Ureter (tissue), 1 donor: ENCODE measurements at regions not wholly inside any gene's neighbourhood (a gene's known extent, or its start where the extent isn't known, plus 50 kb on each side); places are given as distances from the start of the nearest gene placed in this dataset.

Source experiments
- DNase-seq: peaks from one replicate; pipeline ENCODE4 v3.0.0-alpha.2; 2020; ENCODE audit warnings: low spot score
- donor health status: DM: yes; HTN: yes; CAD: no.

GRCh38 chr4:32161392-32161791 is 1441.2 kb downstream of the PCDH7 start:
- DNase-seq, result no peak

DNA sequence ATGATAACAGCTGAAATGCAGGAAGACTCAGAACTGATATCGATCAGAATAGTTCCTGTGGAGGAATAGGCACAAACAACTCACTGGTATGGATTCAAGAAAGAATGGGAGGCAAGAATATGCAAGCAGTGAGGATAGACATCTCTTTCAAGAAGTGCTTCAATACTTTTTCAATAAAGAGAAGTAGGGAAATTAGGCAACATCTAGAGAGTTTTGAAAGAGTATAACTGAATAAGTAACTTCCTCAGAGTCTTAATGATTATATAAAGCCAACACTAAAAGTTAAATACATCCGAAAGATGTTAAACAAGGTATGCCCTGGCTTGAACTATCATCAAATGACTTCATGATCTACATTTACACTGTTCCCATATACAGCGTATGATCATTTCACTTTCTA is 1443.0 kb downstream of the PCDH7 start:
- no peak for DNase-seq

GRCh38 chr4:32169841-32170240 is 1449.7 kb downstream of the PCDH7 start:
- no peak for DNase-seq

- no peak for DNase-seq
These were observed 1451.9 kb downstream of the PCDH7 start for GRCh38 chr4:32172086-32172485.

DNA sequence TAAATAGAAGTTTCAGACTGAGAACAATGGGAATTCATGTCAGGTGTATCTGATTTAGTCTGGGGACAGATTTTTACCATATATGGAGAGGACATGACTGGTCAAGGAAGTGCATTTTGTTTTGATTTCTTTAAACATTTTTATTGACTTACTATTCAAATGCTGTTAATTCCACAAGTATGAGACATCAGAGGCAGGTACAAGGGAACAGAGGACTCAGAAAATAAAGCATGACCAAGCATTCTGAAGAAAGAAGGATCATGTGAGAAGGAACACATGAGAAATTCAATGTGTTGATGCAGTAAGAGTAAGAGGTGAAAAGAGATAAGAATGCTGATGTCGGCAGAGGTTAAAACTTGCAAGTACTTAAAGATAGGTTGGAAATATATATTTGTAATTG is 1452.6 kb downstream of the PCDH7 start:
- no peak for DNase-seq

DNA sequence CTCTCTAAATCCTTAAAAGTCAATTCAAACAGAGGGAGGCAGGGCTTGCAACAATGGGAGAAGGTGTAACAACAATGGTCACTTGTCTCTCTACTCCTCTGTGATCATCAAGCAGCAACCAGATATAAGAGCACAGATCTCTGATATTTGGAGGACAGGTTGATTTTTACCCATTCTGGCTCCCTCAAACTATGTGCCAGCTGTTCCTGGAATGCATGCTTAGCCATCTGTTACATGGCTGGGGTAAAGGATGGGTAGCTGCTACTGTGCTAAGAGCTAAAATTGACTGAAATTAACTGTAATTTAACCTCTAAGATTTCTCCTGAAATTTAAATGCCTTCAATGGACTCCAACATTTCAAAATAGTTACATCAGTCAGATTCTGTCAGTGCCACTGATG is 1459.9 kb downstream of the PCDH7 start:
- DNase-seq, result no peak

GRCh38 chr4:32184186-32184585 is 1464.0 kb downstream of the PCDH7 start:
- DNase-seq, result no peak

DNA sequence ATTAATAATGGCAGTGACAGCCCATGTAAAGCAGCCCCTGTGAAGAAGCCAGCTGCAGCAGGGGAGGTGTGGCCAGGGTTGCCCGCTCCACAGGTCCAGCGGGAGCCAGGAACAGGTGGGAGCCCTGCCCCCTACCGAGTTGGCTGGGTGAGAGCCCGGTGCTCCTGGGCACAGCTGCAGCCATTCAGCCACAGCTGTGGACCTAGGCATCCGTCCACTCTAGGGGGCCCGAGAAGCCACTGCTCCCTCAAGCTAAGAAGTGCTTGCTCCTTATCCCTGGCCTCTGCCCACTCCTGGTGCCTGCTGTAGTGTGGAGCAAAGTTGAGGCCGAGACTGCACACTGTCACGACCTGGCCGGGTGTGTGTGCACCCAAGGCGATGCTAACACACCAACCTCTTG is 1469.0 kb downstream of the PCDH7 start:
- no peak for DNase-seq

- no peak for DNase-seq
These were observed 1469.6 kb downstream of the PCDH7 start for GRCh38 chr4:32189788-32190187.

DNA sequence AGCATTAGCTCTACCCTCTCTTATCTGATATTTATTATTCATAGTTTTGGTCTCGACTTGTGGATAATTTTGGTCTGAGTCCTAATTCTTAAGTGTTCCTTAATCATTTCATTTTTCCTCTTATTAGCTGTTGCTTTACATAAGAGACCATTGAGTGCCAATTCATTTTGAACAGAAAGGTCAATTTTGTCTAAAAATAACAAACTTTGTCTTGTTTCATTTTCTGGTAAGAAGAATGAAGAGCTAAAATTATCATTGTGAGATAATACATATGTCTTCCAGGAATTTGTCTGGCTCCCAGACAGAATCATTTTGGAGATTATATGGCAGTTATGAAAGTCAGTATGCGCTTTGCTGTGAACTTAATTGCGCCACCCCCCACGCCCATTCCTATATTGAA is 1471.8 kb downstream of the PCDH7 start:
- DNase-seq, result no peak

- DNase-seq, result no peak
These were observed 1472.2 kb downstream of the PCDH7 start for GRCh38 chr4:32192363-32192762.

GRCh38 chr4:32192991-32193390 is 1472.8 kb downstream of the PCDH7 start:
- DNase-seq, result no peak

DNA sequence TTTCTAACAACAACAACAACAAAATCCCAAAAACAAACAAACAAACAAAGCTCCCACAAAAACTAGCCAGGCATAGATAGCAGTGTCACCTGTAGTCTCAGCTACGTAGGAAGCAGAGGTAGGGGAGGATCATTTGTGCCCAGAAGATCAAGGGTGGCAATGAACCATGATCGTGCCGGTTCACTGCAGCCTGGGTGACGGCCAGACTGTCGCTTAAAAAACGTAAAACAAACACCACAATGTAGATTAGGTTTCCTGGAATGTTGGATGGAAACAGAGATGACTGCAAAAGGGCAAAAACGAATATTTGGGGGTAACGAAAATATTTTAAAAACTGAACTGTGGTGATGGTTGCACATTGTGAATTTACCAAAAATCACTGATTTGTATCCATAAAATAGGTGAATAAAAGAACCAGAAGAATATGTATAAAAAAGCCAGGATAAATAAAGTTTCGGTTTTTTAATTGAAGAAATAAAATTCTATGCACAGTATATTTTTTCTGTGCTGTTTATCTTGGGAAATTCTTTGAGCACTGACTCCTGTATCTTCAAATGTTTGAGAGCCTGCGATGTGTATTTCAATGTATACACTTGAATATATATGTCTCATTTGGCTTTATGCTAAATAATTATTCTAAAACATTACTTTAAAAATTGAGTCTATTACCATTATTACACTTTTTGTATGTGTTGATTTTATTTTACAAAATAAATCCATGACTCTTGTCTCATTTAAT is 1477.0 kb downstream of the PCDH7 start:
- DNase-seq, result no peak

DNA sequence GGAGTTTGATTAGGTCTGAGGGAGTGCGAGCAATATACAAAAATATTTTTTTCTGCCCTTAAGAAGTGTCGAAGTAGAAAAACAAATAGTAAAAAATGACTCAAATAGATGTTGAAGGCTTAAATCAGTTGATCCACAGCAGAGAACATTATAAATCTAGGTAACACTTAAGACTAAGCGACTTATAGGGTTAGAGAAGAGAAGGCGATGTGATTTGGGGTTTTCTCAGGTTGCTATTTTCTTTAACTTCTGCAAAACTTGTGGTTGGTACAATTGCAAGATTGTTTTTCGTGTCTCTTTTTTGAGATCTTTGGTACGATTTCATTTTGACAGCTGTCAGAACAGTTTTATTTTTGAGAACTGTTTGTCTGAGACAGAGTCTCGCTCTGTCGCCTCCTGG is 1479.5 kb downstream of the PCDH7 start:
- DNase-seq, result no peak

DNA sequence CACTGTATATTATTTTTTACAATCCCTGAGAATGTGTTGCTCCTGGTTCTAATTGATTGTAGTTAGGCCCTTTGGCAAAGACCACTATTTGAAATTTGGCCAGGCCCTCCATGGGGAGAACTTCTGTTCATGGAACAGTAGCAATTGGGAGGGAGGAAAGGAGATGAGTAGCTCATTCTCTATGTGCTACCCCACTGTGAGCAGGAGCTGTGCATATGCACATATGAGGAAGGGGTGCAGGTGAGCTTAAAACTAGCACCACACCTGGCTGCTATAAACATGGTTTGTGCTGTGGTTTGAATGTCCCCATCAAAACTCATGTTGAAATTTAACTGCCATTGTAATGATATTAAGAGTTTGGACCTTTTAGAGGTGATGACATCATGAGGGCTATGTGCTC is 1483.2 kb downstream of the PCDH7 start:
- DNase-seq, result no peak

- DNase-seq, result no peak
These were observed 1486.6 kb downstream of the PCDH7 start for GRCh38 chr4:32206756-32207155.

GRCh38 chr4:32207456-32207855 is 1487.3 kb downstream of the PCDH7 start:
- DNase-seq, result no peak

DNA sequence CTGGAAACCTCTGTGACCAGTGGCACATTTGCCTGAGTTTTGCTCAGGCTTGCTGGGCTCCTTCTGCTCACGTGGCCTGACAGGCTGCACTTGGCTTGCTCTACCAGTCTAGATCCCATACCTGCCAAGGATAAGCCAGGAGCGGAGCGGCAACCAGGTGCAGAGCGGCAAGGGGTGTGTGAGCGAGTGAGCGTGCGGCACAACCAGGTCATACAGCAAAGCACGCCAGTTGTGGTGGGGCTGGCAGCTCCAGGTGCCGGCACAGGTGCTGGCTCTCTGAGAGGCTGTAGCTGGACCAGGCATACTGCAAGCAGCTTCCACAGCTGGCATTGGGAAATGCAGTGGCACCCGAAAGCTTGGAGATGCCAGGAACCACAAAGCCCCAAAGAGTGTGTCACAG is 1495.1 kb downstream of the PCDH7 start:
- no peak for DNase-seq

DNA sequence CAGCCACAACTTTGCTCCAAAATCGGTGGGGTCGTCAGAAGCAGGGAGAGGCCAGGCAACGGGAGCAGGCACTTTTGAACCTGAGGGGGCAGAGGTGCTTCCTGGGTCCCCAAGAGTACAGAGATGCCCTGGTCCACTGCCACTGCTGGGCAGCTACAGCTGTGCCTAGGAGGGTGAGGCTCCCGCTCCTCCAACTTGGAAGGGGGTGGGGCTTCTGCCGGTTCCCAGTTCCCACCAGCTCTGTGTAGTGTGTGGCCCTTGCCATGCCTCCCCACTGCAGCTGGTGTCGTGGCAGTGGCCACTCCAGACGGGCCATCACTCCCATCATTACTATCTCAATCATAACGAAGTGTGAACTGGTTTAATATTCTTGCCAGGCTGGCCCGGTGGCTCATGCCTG is 1496.3 kb downstream of the PCDH7 start:
- no peak for DNase-seq

DNA sequence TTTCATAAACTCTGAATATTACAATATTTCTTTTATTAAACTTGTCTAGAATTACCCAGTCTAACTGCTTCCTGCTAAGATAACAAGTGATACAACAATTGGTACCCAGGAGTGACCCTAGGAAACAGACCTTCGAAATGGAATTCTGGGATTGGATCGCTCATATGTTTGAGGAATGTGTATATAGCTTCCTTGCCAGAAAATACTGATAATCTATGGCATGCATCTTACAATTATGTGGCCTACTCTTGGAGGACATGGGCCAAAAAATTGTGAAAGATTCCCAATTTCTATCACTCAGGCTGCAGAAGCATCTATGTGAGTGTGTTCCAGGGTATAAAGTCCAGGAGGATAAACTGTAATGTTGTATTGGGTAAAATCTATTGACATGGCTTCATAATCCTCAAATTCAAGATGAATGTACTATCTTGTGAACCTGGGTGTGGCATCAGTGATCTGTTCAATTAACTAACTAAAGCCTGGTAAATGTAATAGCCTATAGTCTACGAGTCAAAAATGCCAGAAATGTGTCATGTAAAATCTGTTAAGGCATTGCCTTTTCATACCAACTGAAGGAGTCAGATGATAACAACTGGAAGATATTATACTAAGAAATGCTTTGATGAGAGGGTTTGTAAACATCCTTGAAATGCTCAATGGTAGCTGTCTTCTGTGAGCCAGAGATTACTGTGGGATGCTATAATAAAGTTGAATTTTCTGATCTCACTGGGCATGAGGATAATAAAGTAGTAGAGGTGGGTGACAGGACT is 1499.3 kb downstream of the PCDH7 start:
- no peak for DNase-seq

GRCh38 chr4:32226204-32226603 is 1506.0 kb downstream of the PCDH7 start:
- DNase-seq, result no peak

DNA sequence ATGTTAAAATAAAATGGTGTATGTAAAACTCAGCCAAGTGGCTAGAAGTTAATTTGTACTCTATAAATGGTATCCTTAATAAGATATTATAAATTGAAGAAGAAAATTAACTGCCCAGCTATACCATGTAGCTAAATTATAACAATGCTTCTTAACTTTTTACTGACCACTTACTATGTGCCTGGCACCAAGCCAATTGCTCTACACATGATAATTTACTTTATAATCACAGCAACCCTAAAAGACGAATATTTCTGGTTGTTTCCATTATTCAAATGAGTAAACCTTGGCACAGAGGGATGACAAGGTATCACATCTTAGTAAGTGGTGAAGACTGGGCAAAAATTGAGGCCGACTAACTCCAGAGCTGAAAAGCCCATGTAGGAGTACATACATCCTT is 1506.6 kb downstream of the PCDH7 start:
- DNase-seq, result no peak

- DNase-seq, result no peak
These were observed 1523.8 kb downstream of the PCDH7 start for GRCh38 chr4:32243926-32244325.

DNA sequence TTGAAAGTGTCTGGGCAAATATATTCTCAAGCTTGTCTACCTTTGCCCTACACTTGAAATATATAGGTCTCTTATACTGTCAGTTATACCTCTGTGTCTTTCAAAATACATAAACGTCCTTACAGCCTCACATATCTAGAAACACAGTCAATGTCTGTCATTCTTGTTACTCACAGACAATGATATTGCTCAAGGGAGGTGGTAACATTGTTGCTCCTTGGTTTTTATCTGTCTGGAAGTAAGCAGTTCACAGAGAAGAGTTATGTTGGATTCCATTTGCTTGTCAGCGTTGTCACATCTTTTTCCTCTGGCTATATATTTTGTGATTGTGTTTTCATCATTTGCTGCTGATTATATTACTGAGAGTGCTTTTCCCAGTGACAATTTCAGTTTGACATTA is 1528.9 kb downstream of the PCDH7 start:
- DNase-seq, result no peak
